D721Med (cell line): ENCODE measurements at regions not wholly inside any gene's neighbourhood (a gene's known extent, or its start where the extent isn't known, plus 50 kb on each side); places are given as distances from the start of the nearest gene placed in this dataset.

Experiments used
- DNase-seq: peaks from one replicate; pipeline ENCODE4 v3.0.0; 2011; ENCODE audit warnings: low spot score; ENCODE audit not compliant: insufficient read length
- FAIRE-seq: peaks from 2 replicates; lab custom pipeline; 2011; peaks lifted over from hg19 to GRCh38; lab: Jason Lieb, UNC
- TF ChIP-seq, protein P1 (sequence below): IDR thresholded peaks from 2 replicates; pipeline ENCODE4 v1.5.1; 2012; ENCODE audit warnings: mild to moderate bottlenecking, control low read depth; ENCODE audit not compliant: insufficient read depth; ENCODE audit errors: missing control alignments

DNA sequence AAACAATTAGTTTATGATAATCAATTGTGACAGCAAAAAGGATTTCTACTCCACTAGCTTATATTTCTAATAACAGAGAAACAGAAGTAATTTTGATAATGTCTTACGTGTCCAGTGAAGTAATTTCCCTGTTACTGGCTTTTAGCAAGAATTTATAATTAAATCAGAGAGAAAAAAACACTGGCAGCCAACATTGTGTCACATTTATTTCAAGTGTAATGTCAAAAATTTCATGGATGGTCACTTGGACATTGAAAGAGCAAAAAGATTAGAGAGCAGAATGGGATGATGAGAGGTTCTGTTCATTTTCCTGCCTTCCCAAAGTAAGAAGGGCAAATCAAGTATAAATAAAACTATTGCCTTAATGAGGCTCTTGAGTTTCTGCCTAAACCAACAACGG lies 239.3 kb upstream of the SEMA6A start:
- TF ChIP-seq, protein P1, sequence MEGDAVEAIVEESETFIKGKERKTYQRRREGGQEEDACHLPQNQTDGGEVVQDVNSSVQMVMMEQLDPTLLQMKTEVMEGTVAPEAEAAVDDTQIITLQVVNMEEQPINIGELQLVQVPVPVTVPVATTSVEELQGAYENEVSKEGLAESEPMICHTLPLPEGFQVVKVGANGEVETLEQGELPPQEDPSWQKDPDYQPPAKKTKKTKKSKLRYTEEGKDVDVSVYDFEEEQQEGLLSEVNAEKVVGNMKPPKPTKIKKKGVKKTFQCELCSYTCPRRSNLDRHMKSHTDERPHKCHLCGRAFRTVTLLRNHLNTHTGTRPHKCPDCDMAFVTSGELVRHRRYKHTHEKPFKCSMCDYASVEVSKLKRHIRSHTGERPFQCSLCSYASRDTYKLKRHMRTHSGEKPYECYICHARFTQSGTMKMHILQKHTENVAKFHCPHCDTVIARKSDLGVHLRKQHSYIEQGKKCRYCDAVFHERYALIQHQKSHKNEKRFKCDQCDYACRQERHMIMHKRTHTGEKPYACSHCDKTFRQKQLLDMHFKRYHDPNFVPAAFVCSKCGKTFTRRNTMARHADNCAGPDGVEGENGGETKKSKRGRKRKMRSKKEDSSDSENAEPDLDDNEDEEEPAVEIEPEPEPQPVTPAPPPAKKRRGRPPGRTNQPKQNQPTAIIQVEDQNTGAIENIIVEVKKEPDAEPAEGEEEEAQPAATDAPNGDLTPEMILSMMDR = no peak
- FAIRE-seq = no peak

DNA sequence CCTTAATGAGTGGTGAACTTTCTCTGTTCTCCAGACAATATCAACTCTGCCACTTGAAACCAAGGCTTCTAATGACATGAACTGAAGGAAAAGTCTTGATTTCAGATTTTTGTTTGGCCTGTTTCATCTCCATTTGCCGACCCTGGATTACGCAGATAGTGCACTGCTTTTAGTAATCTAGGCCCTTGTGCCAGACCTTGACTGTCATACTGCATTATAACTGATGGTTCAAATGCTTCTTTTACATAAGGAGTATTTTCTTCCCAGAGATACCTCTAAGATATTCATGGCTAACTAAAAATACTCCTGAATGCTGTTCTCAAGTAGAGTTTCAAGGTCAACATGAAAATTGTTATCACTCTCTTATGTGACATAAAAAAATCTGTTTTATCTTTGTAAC lies 238.7 kb upstream of the SEMA6A start:
- FAIRE-seq (no peak), DNase-seq (no peak)
- TF ChIP-seq, protein P1 = no peak

More for the DNA sequence above, 239.3 kb upstream of the SEMA6A start:
- DNase-seq = no peak

DNA sequence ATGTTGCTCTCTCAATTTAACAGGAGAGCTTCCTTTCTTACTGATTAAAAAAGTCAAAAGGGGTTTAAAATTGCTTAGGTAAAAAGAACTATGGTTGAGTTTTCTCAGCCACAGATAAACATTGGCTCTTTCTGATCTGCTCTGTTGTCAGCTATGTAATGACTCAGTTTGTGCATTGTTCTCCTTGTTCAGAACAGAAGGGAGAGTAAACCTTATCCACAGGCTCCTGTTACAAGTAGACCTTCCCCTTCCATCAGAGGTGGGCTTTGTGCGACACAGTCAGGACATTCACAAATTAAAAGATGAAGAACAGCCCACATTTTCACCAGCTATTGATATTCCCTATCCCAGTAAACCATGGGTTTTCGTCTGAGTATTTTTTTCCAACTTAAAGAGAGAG lies 236.3 kb upstream of the SEMA6A start:
- FAIRE-seq (no peak), DNase-seq (no peak)
- TF ChIP-seq, protein P1 = no peak

DNA sequence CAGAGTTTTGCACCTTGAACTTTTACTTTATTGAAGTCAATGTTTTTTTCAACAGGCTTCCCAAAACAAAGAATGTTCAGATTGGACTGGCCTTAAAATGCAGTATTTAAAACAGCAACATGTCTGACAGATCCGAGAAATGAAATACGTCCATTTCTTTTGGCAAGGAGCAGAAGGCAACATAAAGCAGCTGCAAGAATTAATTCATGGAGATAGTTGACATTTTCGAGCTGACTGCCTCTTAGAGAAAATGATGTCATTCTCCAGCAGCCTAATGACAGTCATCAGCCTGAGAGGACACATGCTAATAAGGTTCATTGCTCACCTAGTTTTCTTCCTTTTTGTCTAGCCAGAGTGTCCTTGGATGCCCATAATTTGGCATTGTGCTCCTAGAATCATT lies 232.2 kb upstream of the SEMA6A start:
- FAIRE-seq (no peak), DNase-seq (no peak)
- TF ChIP-seq, protein P1 = no peak

DNA sequence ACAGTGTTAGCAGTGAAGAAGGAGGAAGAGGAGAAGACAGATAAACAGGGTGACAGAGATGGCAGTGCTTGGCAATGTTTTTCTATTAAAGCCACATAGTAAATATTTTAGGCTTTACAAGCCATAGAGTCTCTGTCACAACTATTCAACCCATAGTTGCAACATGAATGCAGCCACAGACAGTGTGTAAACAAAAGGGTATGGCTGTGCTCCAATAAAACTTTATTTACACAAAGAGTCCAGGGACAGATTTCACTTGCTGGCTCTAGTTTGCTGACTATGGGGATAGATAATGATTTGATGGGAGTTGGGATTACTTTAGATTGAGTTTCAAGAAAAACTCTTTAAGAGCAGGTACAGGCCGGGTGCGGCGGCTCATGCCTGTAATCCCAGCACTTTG lies 224.8 kb upstream of the SEMA6A start:
- no peak for FAIRE-seq

DNA sequence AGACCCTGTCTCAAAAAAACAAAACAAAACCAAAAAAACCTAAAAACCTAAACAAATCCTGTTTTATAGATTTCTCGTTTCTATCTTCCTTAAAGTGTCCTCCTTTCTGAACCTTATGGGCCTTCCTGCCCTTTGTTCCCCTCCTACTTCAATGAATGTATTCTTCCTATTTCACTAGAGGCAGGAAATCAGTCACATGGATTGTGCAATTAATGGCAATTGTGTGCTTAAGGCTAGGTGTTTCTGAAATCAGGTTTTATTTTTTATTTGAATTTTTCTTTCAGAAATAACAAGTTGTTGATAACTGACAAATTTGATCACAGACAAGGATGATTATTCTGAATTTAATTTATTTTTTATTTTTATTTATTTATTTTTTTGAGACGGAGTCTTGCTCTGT lies 220.6 kb upstream of the SEMA6A start:
- TF ChIP-seq, protein P1 = no peak
- no peak for DNase-seq
- FAIRE-seq = no peak

More for the DNA sequence above, 224.8 kb upstream of the SEMA6A start:
- no peak for DNase-seq
- TF ChIP-seq, protein P1 = no peak

DNA sequence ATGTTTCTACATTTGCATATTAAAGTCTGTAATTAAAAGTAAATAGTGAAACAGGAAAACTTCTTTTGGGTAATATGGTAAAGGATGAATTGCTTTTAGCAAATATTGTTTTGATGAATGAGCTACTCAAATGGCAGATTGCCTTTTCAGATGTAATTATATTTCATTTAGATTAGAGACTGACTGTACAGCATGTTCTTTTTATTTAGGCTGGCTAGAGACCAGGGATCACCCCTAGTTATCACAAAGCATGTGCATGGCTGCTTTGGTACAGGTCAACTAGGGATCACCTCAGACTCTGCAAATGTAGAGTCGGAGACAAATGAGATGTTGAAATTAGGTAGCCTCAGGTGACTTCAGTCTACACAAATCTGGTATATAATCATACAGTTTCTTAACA lies 214.9 kb upstream of the SEMA6A start:
- FAIRE-seq (no peak), DNase-seq (no peak)
- TF ChIP-seq, protein P1 = no peak
